ENCODE measurements at regions not wholly inside any gene's neighbourhood (a gene's known extent, or its start where the extent isn't known, plus 50 kb on each side); places are given as distances from the start of the nearest gene placed in this dataset.
"Not testable (repeated sequence)": the region's sequence is repeated elsewhere in the genome, so short reads cannot be mapped to it uniquely, and the experiment has no call there.

DNA sequence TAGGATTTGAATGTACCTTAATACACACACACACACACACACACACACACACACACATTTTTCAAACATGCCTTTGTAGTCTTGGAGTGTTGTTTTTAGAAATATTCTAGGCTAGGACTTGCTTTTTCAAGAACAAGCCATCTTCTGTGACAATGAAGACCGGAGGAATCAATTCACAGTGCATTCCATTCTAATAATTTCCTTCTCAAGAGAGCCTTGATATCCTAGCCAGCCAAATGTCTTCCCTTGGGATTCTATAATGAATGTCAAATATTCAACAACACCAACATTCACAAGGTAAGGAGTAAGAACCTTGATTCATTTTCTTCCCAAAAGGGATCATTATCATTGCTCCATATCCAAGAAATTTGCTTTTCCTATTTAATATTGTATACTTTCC is 180.3 kb downstream of the SLITRK1 start:
- Mint-ChIP-seq H3K4me1 (no peaks in the 10 kb centered on the region), H3K9me3 (peaks cover 3% of the 10 kb centered on the region), H3K36me3 (no peaks in the 10 kb centered on the region), H3K27ac (no peak overlapping the region), H3K27me3 (no peaks in the 10 kb centered on the region), H3K4me3 (no peak overlapping the region)
- ATAC-seq (ENCODE audit: low read depth) = no peak
- no peak for DNase-seq (ENCODE audit: low spot score in 2 of 2)

- no peaks in the 10 kb centered on the region for H3K27me3 Mint-ChIP-seq
- H3K9me3 Mint-ChIP-seq = peaks cover 10% of the 10 kb centered on the region
- no peak overlapping the region for H3K4me3 Mint-ChIP-seq
- DNase-seq (ENCODE audit: low spot score in 2 of 2) = no peak
- no peaks in the 10 kb centered on the region for H3K4me1 Mint-ChIP-seq
- H3K27ac Mint-ChIP-seq = no peak overlapping the region
- no peak for ATAC-seq (ENCODE audit: low read depth)
- H3K36me3 Mint-ChIP-seq = no peaks in the 10 kb centered on the region
These were observed 189.5 kb downstream of the SLITRK1 start for GRCh38 chr13:83692800-83693199.

GRCh38 chr13:83691966-83692365 is 190.3 kb downstream of the SLITRK1 start:
- Mint-ChIP-seq H3K9me3 (peaks cover 10% of the 10 kb centered on the region), H3K4me1 (no peaks in the 10 kb centered on the region), H3K36me3 (no peaks in the 10 kb centered on the region), H3K27me3 (no peaks in the 10 kb centered on the region), H3K27ac (no peak overlapping the region), H3K4me3 (no peak overlapping the region)
- no peak for ATAC-seq (ENCODE audit: low read depth)
- no peak for DNase-seq (ENCODE audit: low spot score in 2 of 2)

- Mint-ChIP-seq H3K4me1 (no peaks in the 10 kb centered on the region), H3K9me3 (peaks cover 3% of the 10 kb centered on the region), H3K27me3 (no peaks in the 10 kb centered on the region), H3K27ac (no peak overlapping the region), H3K36me3 (no peaks in the 10 kb centered on the region), H3K4me3 (no peak overlapping the region)
- no peak for DNase-seq (ENCODE audit: low spot score in 2 of 2)
- ATAC-seq (ENCODE audit: low read depth) = no peak
These were observed 200.7 kb downstream of the SLITRK1 start for GRCh38 chr13:83681547-83681946.

DNA sequence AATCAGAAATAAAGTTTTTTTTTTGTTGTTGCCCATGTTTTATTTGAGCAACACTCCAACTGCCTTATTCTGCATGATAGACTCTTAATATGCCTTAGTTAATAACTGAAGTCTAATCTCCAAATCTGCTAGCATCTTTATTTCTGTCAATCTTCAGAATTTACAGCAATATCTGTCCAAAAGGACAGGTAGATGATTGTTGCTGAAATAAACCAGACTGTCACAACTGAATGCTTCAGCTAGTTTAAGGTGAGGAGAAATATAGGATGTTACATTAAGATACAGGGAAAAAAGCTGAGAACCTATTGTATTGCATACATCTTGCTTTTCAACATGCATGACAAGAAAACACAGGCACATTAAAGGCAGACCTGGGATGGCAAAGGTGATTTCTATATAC is 204.3 kb downstream of the SLITRK1 start:
- H3K27me3 Mint-ChIP-seq = no peaks in the 10 kb centered on the region
- H3K9me3 Mint-ChIP-seq = peaks cover 3% of the 10 kb centered on the region
- H3K4me3 Mint-ChIP-seq = no peak overlapping the region
- ATAC-seq (ENCODE audit: low read depth) (no peak), DNase-seq (ENCODE audit: low spot score in 2 of 2) (no peak)
- no peaks in the 10 kb centered on the region for H3K4me1 Mint-ChIP-seq
- no peaks in the 10 kb centered on the region for H3K36me3 Mint-ChIP-seq
- H3K27ac Mint-ChIP-seq = no peak overlapping the region

- peaks cover 11% of the 10 kb centered on the region for H3K9me3 Mint-ChIP-seq
- ATAC-seq (ENCODE audit: low read depth) (no peak), DNase-seq (ENCODE audit: low spot score in 2 of 2) (no peak)
- no peaks in the 10 kb centered on the region for H3K27me3 Mint-ChIP-seq
- H3K36me3 Mint-ChIP-seq = no peaks in the 10 kb centered on the region
- H3K27ac Mint-ChIP-seq = no peak overlapping the region
- H3K4me3 Mint-ChIP-seq = no peak overlapping the region
- H3K4me1 Mint-ChIP-seq = no peaks in the 10 kb centered on the region
These were observed 209.7 kb downstream of the SLITRK1 start for GRCh38 chr13:83672612-83673011.

DNA sequence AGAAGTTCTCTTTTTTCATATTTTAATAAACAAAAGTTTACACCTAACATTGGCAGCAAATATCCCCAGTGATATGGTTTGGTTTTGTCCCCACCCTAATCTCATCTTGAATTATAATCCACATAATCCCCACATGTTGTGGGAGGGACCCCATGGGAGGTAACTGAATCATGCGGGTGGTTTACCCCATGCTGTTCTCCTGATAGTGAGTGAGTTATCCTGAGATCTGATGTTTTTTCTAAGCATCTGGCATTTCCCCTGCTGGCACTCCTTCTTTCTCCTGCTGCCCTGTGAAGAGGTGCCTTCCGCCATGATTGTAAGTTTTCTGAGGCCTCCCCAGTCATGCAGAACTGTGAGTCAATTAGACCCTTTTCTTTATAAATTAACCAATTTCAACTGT is 214.7 kb downstream of the SLITRK1 start:
- H3K9me3 Mint-ChIP-seq = peaks cover 12% of the 10 kb centered on the region
- no peaks in the 10 kb centered on the region for H3K27me3 Mint-ChIP-seq
- ATAC-seq (ENCODE audit: low read depth) (no peak), DNase-seq (ENCODE audit: low spot score in 2 of 2) (no peak)
- H3K27ac Mint-ChIP-seq = no peak overlapping the region
- no peaks in the 10 kb centered on the region for H3K4me1 Mint-ChIP-seq
- no peaks in the 10 kb centered on the region for H3K36me3 Mint-ChIP-seq
- H3K4me3 Mint-ChIP-seq = no peak overlapping the region

DNA sequence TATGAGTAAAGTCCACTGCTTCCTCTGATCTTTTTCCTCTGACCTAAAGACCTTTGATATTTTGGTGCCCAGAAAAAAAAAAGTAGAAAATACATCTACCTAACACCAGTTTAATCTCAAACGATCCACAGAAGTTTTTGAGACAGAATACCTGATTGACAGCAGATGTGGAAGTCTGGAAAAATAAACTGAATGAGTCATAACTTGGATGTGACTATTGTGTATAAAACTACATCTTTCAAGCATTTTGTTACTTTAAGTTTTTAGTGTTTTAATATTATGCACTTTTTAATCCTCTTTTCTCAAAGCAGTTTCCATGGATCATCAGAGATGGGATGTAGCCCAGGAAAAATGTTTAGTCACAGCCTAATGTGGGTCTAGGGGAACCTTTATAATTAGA is 216.1 kb downstream of the SLITRK1 start:
- Mint-ChIP-seq H3K36me3 (no peaks in the 10 kb centered on the region), H3K4me3 (no peak overlapping the region), H3K9me3 (peaks cover 12% of the 10 kb centered on the region), H3K27ac (no peak overlapping the region), H3K27me3 (no peaks in the 10 kb centered on the region), H3K4me1 (no peaks in the 10 kb centered on the region)
- ATAC-seq (ENCODE audit: low read depth) = no peak
- no peak for DNase-seq (ENCODE audit: low spot score in 2 of 2)

DNA sequence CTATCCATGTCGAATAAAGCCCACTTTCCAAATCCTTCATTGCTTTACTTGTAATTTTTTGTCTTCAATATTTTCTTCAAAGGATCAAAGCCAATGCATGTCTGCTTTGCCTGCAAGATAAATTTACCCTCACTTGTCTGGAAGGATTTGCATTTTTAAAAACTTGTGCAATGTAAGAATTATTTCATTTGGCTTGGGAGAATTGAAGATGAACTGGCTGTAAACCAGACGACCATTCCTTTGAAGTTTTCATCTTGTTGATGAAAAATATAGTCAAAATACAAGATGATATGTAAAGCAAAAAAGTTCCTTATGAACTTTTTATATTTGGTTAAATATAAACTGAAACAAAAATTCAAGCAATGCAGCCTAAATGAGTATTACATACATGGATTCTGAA is 225.0 kb downstream of the SLITRK1 start:
- Mint-ChIP-seq H3K27ac (no peak overlapping the region), H3K36me3 (no peaks in the 10 kb centered on the region), H3K4me3 (no peak overlapping the region), H3K4me1 (no peaks in the 10 kb centered on the region), H3K27me3 (no peaks in the 10 kb centered on the region), H3K9me3 (peaks cover 4% of the 10 kb centered on the region)
- DNase-seq (ENCODE audit: low spot score in 2 of 2) = no peak
- no peak for ATAC-seq (ENCODE audit: low read depth)

DNA sequence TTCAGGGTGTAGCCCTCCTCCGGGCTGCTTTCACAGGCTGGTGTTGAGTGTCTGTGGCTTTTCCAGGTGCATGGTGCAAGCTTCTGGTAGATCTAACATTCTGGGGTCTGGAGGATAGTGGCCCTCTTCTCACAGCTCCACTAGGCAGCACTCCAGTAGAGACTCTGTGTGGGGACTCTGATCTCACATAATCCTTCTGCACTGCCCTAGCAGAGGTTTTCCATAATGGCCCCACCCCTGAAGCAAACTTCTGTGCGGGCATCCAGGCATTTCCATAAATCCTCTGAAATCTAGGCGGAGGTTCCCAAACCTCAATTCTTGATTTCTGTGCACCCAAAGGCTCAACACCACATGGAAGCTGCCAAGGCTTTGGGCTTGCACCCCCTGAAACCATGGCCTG is 239.7 kb downstream of the SLITRK1 start:
- H3K36me3 Mint-ChIP-seq; ATAC-seq (ENCODE audit: low read depth); H3K4me1 Mint-ChIP-seq; H3K27ac Mint-ChIP-seq; H3K4me3 Mint-ChIP-seq; H3K27me3 Mint-ChIP-seq; DNase-seq (ENCODE audit: low spot score in 2 of 2): not testable (repeated sequence)
- peaks cover 17% of the 10 kb centered on the region for H3K9me3 Mint-ChIP-seq

DNA sequence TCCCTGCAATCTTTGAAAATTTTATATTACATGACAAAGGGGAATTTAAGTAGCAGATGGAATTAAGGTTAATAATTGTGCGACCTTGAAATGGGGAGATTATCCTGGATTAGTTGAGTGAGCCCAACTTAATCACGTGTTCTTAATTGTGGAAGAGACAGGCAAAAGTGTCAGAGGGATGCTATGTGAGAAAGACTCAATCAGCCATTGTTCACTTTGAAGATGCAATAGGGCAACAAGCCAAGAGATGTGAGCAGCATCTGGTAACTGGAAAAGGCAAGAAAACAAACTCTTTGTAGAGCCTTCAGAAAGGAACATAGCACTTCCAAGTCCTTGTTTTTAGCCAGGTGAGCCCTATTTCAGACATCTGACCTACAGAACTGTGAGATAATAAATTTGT is 247.7 kb downstream of the SLITRK1 start:
- ATAC-seq (ENCODE audit: low read depth) (no peak), DNase-seq (ENCODE audit: low spot score in 2 of 2) (no peak)
- peaks cover 6% of the 10 kb centered on the region for H3K9me3 Mint-ChIP-seq
- H3K4me1 Mint-ChIP-seq = no peaks in the 10 kb centered on the region
- H3K36me3 Mint-ChIP-seq = no peaks in the 10 kb centered on the region
- H3K27me3 Mint-ChIP-seq = no peaks in the 10 kb centered on the region
- no peak overlapping the region for H3K4me3 Mint-ChIP-seq
- no peak overlapping the region for H3K27ac Mint-ChIP-seq

GRCh38 chr13:83633746-83634145 is 248.5 kb downstream of the SLITRK1 start:
- Mint-ChIP-seq H3K4me1 (no peaks in the 10 kb centered on the region), H3K27me3 (no peaks in the 10 kb centered on the region), H3K9me3 (peaks cover 2% of the 10 kb centered on the region), H3K4me3 (no peak overlapping the region), H3K27ac (no peak overlapping the region), H3K36me3 (no peaks in the 10 kb centered on the region)
- ATAC-seq (ENCODE audit: low read depth) (no peak), DNase-seq (ENCODE audit: low spot score in 2 of 2) (no peak)

DNA sequence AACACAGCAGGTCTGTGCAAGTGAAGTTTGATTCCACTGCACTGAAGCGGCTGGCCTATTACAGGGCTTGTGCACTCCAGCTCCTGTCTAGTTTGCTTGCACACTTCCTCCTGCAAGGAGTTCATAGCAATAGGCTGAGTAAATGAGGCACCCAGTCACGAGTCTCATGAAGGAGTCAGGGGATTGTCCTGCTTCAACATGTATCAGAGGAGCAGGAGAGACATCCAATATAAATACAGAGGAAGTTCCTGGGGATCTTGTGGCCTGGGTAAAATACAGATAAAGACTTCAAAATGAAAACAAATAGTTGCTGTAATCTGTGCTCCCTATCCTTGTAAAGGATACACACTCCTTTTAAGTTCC is 259.9 kb downstream of the SLITRK1 start:
- H3K27ac Mint-ChIP-seq = no peak overlapping the region
- ATAC-seq (ENCODE audit: low read depth) (no peak), DNase-seq (ENCODE audit: low spot score in 2 of 2) (no peak)
- H3K27me3 Mint-ChIP-seq = no peaks in the 10 kb centered on the region
- H3K4me1 Mint-ChIP-seq = no peaks in the 10 kb centered on the region
- H3K9me3 Mint-ChIP-seq = no peaks in the 10 kb centered on the region
- H3K4me3 Mint-ChIP-seq = no peak overlapping the region
- no peaks in the 10 kb centered on the region for H3K36me3 Mint-ChIP-seq

GRCh38 chr13:83621765-83622421 is 260.4 kb downstream of the SLITRK1 start:
- H3K4me3 Mint-ChIP-seq = no peak overlapping the region
- ATAC-seq (ENCODE audit: low read depth) (no peak), DNase-seq (ENCODE audit: low spot score in 2 of 2) (no peak)
- no peaks in the 10 kb centered on the region for H3K36me3 Mint-ChIP-seq
- no peaks in the 10 kb centered on the region for H3K4me1 Mint-ChIP-seq
- no peaks in the 10 kb centered on the region for H3K9me3 Mint-ChIP-seq
- H3K27me3 Mint-ChIP-seq = no peaks in the 10 kb centered on the region
- H3K27ac Mint-ChIP-seq = no peak overlapping the region

DNA sequence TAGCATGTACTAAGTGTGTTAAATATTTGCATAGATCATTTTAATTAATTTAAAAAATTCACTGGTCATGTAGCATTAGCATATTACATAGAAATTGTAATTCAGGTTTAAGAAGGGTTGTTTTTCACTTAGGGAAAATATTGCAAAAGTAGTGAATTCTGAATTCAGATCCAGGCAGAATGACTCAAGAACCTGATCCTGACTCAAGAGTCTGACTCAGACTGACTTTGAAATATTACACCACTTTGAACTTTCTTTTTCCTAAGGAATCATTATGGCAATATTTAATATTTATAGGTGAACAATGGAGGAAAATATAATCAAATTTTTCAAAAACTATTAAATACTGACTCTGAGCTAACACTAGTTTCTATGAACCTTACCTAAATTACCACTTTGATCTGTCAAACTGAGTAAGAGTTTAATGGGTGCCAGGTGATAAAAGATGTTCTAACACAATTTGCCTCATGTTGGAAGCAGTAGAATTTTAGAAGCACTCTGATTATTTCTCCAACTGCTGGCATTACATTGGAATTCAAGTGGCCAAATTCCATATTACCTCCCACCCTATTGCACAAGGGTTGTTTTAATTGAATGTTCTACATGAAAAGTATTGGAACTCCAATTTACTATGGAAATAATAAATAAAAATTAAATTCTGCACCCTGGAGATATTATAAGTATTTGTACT is 261.6 kb downstream of the SLITRK1 start:
- DNase-seq (ENCODE audit: low spot score in 2 of 2) = no peak
- H3K27me3 Mint-ChIP-seq = no peaks in the 10 kb centered on the region
- no peaks in the 10 kb centered on the region for H3K4me1 Mint-ChIP-seq
- H3K9me3 Mint-ChIP-seq = no peaks in the 10 kb centered on the region
- no peak overlapping the region for H3K4me3 Mint-ChIP-seq
- ATAC-seq (ENCODE audit: low read depth) = no peak
- no peaks in the 10 kb centered on the region for H3K36me3 Mint-ChIP-seq
- no peak overlapping the region for H3K27ac Mint-ChIP-seq

All from memory B cell (primary cell).